IMR-90 (cell line): ENCODE measurements at regions not wholly inside any gene's neighbourhood (a gene's known extent, or its start where the extent isn't known, plus 50 kb on each side); places are given as distances from the start of the nearest gene placed in this dataset.

Source experiments
- ATAC-seq: fragments of 200-7000 bp; cut with Tn5 transposase; 2 replicates; pipeline ENCODE4 v1.9.1; 2020; ENCODE audit warnings: low read depth, mild to moderate bottlenecking, moderate library complexity
- BruUV-seq: library from RNA; stranded (reverse); fragments of 400-500 nt; replicated peaks from 2 replicates; lab custom pipeline; 2021; lab: Mats Ljungman, UMichigan
- CTCF ChIA-PET: fragments of 300-600 bp; formaldehyde crosslinking; extraction: SDS; loops from one replicate; lab custom pipeline; 2021; ENCODE audit warnings: antibody characterized with exemption; lab: Yijun Ruan, JAX
- POLR2A ChIA-PET: fragments of 300-600 bp; sonication (Branson Sonifier 250); formaldehyde crosslinking; loops from one replicate; lab custom pipeline; 2022; ENCODE audit warnings: antibody characterized with exemption; ENCODE audit not compliant: unreplicated experiment; lab: Charles Lee
- DNase-seq: peaks from one replicate; pipeline ENCODE4 v3.0.0; 2013
- H2AFZ ChIP-seq: replicated peaks from 2 replicates; pipeline ENCODE3; 2013; ENCODE audit warnings: low read length, mild to moderate bottlenecking; ENCODE audit not compliant: poor library complexity
- H2AK5ac ChIP-seq: 2 replicates; pipeline ENCODE4 v1.6.1; 2013; ENCODE audit warnings: low read depth, low read length, inconsistent platforms
- H2AK9ac ChIP-seq: replicated peaks from 2 replicates; pipeline ENCODE3; 2013; ENCODE audit warnings: mild to moderate bottlenecking, low read depth, low read length, moderate library complexity; ENCODE audit not compliant: poor library complexity
- H2BK120ac ChIP-seq: 2 replicates; pipeline ENCODE4 v1.6.1; 2013; ENCODE audit warnings: low read depth, low read length, inconsistent platforms
- H2BK15ac ChIP-seq: 3 replicates; pipeline ENCODE4 v1.6.1; 2013; ENCODE audit warnings: low read depth, low read length, inconsistent platforms
- H2BK20ac ChIP-seq: 2 replicates; pipeline ENCODE4 v1.6.1; 2013; ENCODE audit warnings: low read depth, mild to moderate bottlenecking, inconsistent platforms, low read length, moderate library complexity
- H2BK5ac ChIP-seq: 2 replicates; pipeline ENCODE4 v1.6.1; 2013; ENCODE audit warnings: mild to moderate bottlenecking, low read depth, low read length, inconsistent platforms; ENCODE audit not compliant: poor library complexity, severe bottlenecking
- H3K14ac ChIP-seq: replicated peaks from 2 replicates; pipeline ENCODE4 v1.6.1; 2013; ENCODE audit warnings: low read depth, low read length, inconsistent platforms
- H3K18ac ChIP-seq: 2 replicates; pipeline ENCODE4 v1.6.1; 2013; ENCODE audit warnings: low read depth, low read length, control low read depth
- H3K23ac ChIP-seq: 2 replicates; pipeline ENCODE4 v1.6.1; 2013; ENCODE audit warnings: low read depth, low read length, inconsistent platforms
- H3K27ac ChIP-seq: 2 replicates; pipeline ENCODE4 v1.5.1; 2013; ENCODE audit warnings: mild to moderate bottlenecking, control low read depth, low read length; ENCODE audit not compliant: insufficient read depth
- H3K27me3 ChIP-seq: 2 replicates; pipeline ENCODE4 v1.6.1; 2013; ENCODE audit warnings: low read length; ENCODE audit not compliant: control insufficient read depth, insufficient read depth
- H3K36me3 ChIP-seq: 2 replicates; pipeline ENCODE4 v1.6.1; 2013; ENCODE audit warnings: low read length, mixed read lengths; ENCODE audit not compliant: control insufficient read depth, insufficient read depth
- H3K4ac ChIP-seq: 2 replicates; pipeline ENCODE4 v1.6.1; 2013; ENCODE audit warnings: low read depth, low read length, inconsistent platforms
- H3K4me1 ChIP-seq: 2 replicates; pipeline ENCODE4 v1.6.1; 2013; ENCODE audit warnings: low read length, mixed read lengths; ENCODE audit not compliant: control insufficient read depth, insufficient read depth
- H3K4me2 ChIP-seq: 2 replicates; pipeline ENCODE4 v1.6.1; 2013; ENCODE audit warnings: low read depth, mild to moderate bottlenecking, control low read depth, low read length, moderate library complexity
- H3K4me3 ChIP-seq: 2 replicates; pipeline ENCODE4 v1.5.1; 2013; ENCODE audit warnings: low read depth, mild to moderate bottlenecking, control low read depth, low read length, moderate library complexity; ENCODE audit not compliant: insufficient read depth
- H3K56ac ChIP-seq: 2 replicates; pipeline ENCODE4 v1.6.1; 2013; ENCODE audit warnings: low read length, inconsistent platforms; ENCODE audit not compliant: insufficient read depth; ENCODE audit errors: extremely low read depth
- H3K79me1 ChIP-seq, 2 experiments: 2 replicates each; pipeline ENCODE4 v1.6.1; 2013; ENCODE audit warnings: low read length in 2 of 2, inconsistent platforms in 1 of 2, low read depth in 1 of 2
- H3K9ac ChIP-seq: 2 replicates; pipeline ENCODE4 v1.6.1; 2013; ENCODE audit warnings: low read depth, low read length, control low read depth
- H3K9me1 ChIP-seq: 2 replicates; pipeline ENCODE4 v1.6.1; 2013; ENCODE audit warnings: low read length, inconsistent platforms; ENCODE audit not compliant: insufficient read depth
- H3K9me3 ChIP-seq: 2 replicates; pipeline ENCODE4 v1.6.1; 2013; ENCODE audit warnings: low read length; ENCODE audit not compliant: control insufficient read depth, insufficient read depth
- H4K20me1 ChIP-seq: 2 replicates; pipeline ENCODE4 v1.6.1; 2013; ENCODE audit warnings: low read length, inconsistent platforms; ENCODE audit not compliant: insufficient read depth
- H4K5ac ChIP-seq: 2 replicates; pipeline ENCODE4 v1.6.1; 2013; ENCODE audit warnings: mild to moderate bottlenecking, low read depth, low read length, control low read depth
- H4K8ac ChIP-seq, 2 experiments: 2 replicates each; pipeline ENCODE4 v1.6.1; 2013; ENCODE audit warnings: low read depth in 2 of 2, low read length in 2 of 2, control low read depth in 1 of 2, inconsistent platforms in 1 of 2
- H4K91ac ChIP-seq: 2 replicates; pipeline ENCODE4 v1.6.1; 2013; ENCODE audit warnings: low read depth, low read length, inconsistent platforms; ENCODE audit not compliant: insufficient read depth
- BHLHE40 ChIP-seq: fragments of 150-350 bp; IDR thresholded peaks from 2 replicates; pipeline ENCODE4 v1.6.1; 2016; ENCODE audit warnings: mild to moderate bottlenecking, low read depth, low read length
- CEBPB ChIP-seq: IDR thresholded peaks from 2 replicates; pipeline ENCODE4 v1.6.1; 2012; ENCODE audit warnings: low read depth, low read length, improper control_type of control experiment
- CHD1 ChIP-seq: IDR thresholded peaks from 2 replicates; pipeline ENCODE4 v1.6.1; 2012; ENCODE audit warnings: low read depth, low read length, improper control_type of control experiment
- CTCF ChIP-seq: conservative IDR thresholded peaks from 2 replicates; pipeline ENCODE4 v1.5.1; 2012; ENCODE audit warnings: mild to moderate bottlenecking, low read depth, low read length, improper control_type of control experiment
- ELK1 ChIP-seq: fragments of 150-350 bp; IDR thresholded peaks from 2 replicates; pipeline ENCODE4 v1.6.1; 2016; ENCODE audit warnings: low read depth, mild to moderate bottlenecking, low read length, moderate library complexity, borderline replicate concordance
- FOS ChIP-seq: fragments of 150-350 bp; IDR thresholded peaks from 2 replicates; pipeline ENCODE4 v1.6.1; 2016; ENCODE audit warnings: low read depth, low read length
- MAFK ChIP-seq: IDR thresholded peaks from 2 replicates; pipeline ENCODE4 v1.6.1; 2012; ENCODE audit warnings: low read depth, low read length, improper control_type of control experiment
- MAZ ChIP-seq: IDR thresholded peaks from 2 replicates; pipeline ENCODE4 v1.6.1; 2012; ENCODE audit warnings: low read depth, mild to moderate bottlenecking, low read length, improper control_type of control experiment, moderate library complexity, borderline replicate concordance
- MXI1 ChIP-seq: IDR thresholded peaks from 2 replicates; pipeline ENCODE4 v1.6.1; 2012; ENCODE audit warnings: low read depth, mild to moderate bottlenecking, low read length, moderate library complexity, borderline replicate concordance
- NFE2L2 ChIP-seq: fragments of 150-350 bp; IDR thresholded peaks from 2 replicates; pipeline ENCODE4 v1.6.1; 2016; ENCODE audit warnings: low read depth, mild to moderate bottlenecking, low read length
- POLR2A ChIP-seq: IDR thresholded peaks from 2 replicates; pipeline ENCODE4 v1.6.1; 2012; ENCODE audit warnings: mild to moderate bottlenecking, low read depth, low read length
- RAD21 ChIP-seq: IDR thresholded peaks from 2 replicates; pipeline ENCODE4 v1.6.1; 2012; ENCODE audit warnings: low read length, improper control_type of control experiment
- RCOR1 ChIP-seq: IDR thresholded peaks from 2 replicates; pipeline ENCODE4 v1.6.1; 2012; ENCODE audit warnings: mild to moderate bottlenecking, low read length, improper control_type of control experiment; ENCODE audit not compliant: insufficient replicate concordance
- RFX5 ChIP-seq: IDR thresholded peaks from 2 replicates; pipeline ENCODE4 v1.8.0; 2012; ENCODE audit warnings: low read depth, mild to moderate bottlenecking, low read length, moderate library complexity
- SMC3 ChIP-seq: fragments of 150-350 bp; IDR thresholded peaks from 2 replicates; pipeline ENCODE4 v1.6.1; 2016; ENCODE audit warnings: low read depth, mild to moderate bottlenecking, antibody characterized with exemption, low read length, moderate library complexity
- USF2 ChIP-seq: fragments of 150-350 bp; IDR thresholded peaks from 2 replicates; pipeline ENCODE4 v1.6.1; 2017; ENCODE audit warnings: mild to moderate bottlenecking, antibody characterized with exemption, low read length, low read depth
- WGBS, 2 experiments: methylation state at CpG; one replicate each; pipeline versions ENCODE4 v1.1.5 to v1.1.7; 2013; ENCODE audit warnings: missing lambda C conversion rate in 2 of 2; ENCODE audit not compliant: insufficient read length in 1 of 2; ENCODE audit errors: extremely low coverage in 2 of 2; 5-methylcytosine and 5-hydroxymethylcytosine counted together
- dilution Hi-C: fragments of 300-500 bp; cut with HindIII; formaldehyde crosslinking; loops from one replicate; pipeline ENCODE4 v1.14.3; 2018; ENCODE audit warnings: low sequenced_read_pairs; ENCODE audit not compliant: unreplicated experiment
- in situ Hi-C: fragments of 300-500 bp; cut with MboI; formaldehyde crosslinking; loops from 3 replicates; pipeline ENCODE4 v1.14.3; 2019; ENCODE audit warnings: low sequenced_read_pairs, inconsistent platforms, mixed read lengths
- intact Hi-C: fragments of 100-400 bp; cut with micrococcal nuclease; formaldehyde crosslinking; loops from 2 replicates; pipeline ENCODE4 v1.10.0; 2022

- H3K14ac ChIP-seq, result no peak overlapping the region
- no peak overlapping the region for H3K4ac ChIP-seq
- ChIA-PET POLR2A (no interaction called here), CTCF (no interaction called here)
- H4K8ac ChIP-seq, result no peak overlapping the region
- dilution Hi-C loops, result no loop called here
- H4K91ac ChIP-seq, result no peak overlapping the region
- H4K20me1 ChIP-seq, result no peaks in the 10 kb centered on the region
- H2AFZ ChIP-seq, result no peak overlapping the region
- H3K27ac ChIP-seq, result no peak overlapping the region
- no peak overlapping the region for H3K18ac ChIP-seq
- no peak overlapping the region for H2AK5ac ChIP-seq
- H3K23ac ChIP-seq, result no peak overlapping the region
- no peaks in the 10 kb centered on the region for H3K27me3 ChIP-seq
- no peak overlapping the region for H2BK20ac ChIP-seq
- H2AK9ac ChIP-seq, result no peak overlapping the region
- H3K36me3 ChIP-seq, result no peaks in the 10 kb centered on the region
- H4K5ac ChIP-seq, result no peak overlapping the region
- intact Hi-C loops, result no loop called here
- H3K56ac ChIP-seq, result no peak overlapping the region
- no peaks in the 10 kb centered on the region for H3K9me1 ChIP-seq
- H2BK120ac ChIP-seq, result no peak overlapping the region
- no peak overlapping the region for H3K4me3 ChIP-seq
- no peaks in the 10 kb centered on the region for H3K79me1 ChIP-seq
- H3K9ac ChIP-seq, result no peak overlapping the region
- in situ Hi-C loops, result no loop called here
- no peak overlapping the region for H2BK5ac ChIP-seq
- H2BK15ac ChIP-seq, result no peak overlapping the region
- ATAC-seq, result no peak
- H3K9me3 ChIP-seq, result no peaks in the 10 kb centered on the region
- WGBS, 2 experiments, result no CpG with 5 or more reads among the region's 3 CpGs
- no peak overlapping the region for H3K4me2 ChIP-seq
- H3K4me1 ChIP-seq, result peaks cover 2% of the 10 kb centered on the region; the same call in 1 of the 2 replicates
- peak; percentile 31 for DNase-seq
- no TSS peak for BruUV-seq
- TF ChIP-seq RFX5 (no peak), USF2 (no peak), MXI1 (no peak), BHLHE40 (no peak), MAZ (no peak), NFE2L2 (no peak), CHD1 (no peak), RAD21 (no peak), CEBPB (no peak), FOS (no peak), POLR2A (no peak), ELK1 (no peak), SMC3 (no peak), RCOR1 (no peak), CTCF (no peak), MAFK (no peak)
Measured at GRCh38 chr10:88194041-88194887, 330.8 kb downstream of the PTEN start.
